ENCODE measurements at regions not wholly inside any gene's neighbourhood (a gene's known extent, or its start where the extent isn't known, plus 50 kb on each side); places are given as distances from the start of the nearest gene placed in this dataset.

DNA sequence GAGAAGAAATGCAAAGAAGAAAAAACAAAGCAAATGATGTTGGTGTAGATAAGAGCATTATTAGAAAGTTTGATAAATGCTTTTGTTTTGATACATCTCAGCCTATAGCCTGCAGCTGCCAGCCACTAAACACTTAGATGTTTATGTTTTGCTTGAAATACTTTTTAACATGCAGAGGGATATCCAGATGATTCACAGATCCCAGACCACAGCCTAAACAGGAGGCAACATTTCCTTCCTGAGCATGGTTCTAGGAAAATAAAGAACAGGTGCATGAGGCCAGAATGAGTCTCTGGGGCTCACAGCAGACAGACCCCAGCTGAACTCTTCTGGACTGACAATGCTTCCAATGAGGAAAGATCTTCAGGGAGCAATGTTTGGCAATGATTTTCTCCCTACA lies 103.7 kb upstream of the EEA1 start:
- H4K91ac ChIP-seq (replicated peaks; ENCODE audit: insufficient read length, low read length) = no peak overlapping the region
- H2BK15ac ChIP-seq (ENCODE audit: low read length) = no peak overlapping the region
- FAIRE-seq = no peak
- no peaks in the 10 kb centered on the region for H3K4me1 ChIP-seq (replicated peaks in 1 of 4; ENCODE audit: control insufficient read depth in 3 of 4, insufficient read depth in 4 of 4, low read length in 3 of 4)
- no peak overlapping the region for H3K9ac ChIP-seq (replicated peaks in 1 of 4; ENCODE audit: extremely low read depth in 1 of 4, low read depth in 3 of 4, low read length in 3 of 4)
- no peak overlapping the region for H2AK5ac ChIP-seq (ENCODE audit: low read depth, low read length)
- no peak overlapping the region for H2BK20ac ChIP-seq (ENCODE audit: low read length)
- no peak overlapping the region for H3K14ac ChIP-seq (ENCODE audit: insufficient read length)
- no peaks in the 10 kb centered on the region for H3K79me1 ChIP-seq (ENCODE audit: low read depth, low read length)
- H4K8ac ChIP-seq (ENCODE audit: extremely low read depth, insufficient read depth, low read length) = no peak overlapping the region
- H4K5ac ChIP-seq (ENCODE audit: insufficient read length, low read depth, low read length) = no peak overlapping the region
- H4K20me1 ChIP-seq (replicated peaks in 1 of 2; ENCODE audit: control insufficient read depth in 1 of 2, insufficient read depth in 2 of 2, low read length in 2 of 2) = no peaks in the 10 kb centered on the region
- no peak overlapping the region for H3K56ac ChIP-seq (replicated peaks; ENCODE audit: insufficient read length, low read depth, low read length)
- H3K23me2 ChIP-seq (ENCODE audit: low read depth, low read length) = no peaks in the 10 kb centered on the region
- no peaks in the 10 kb centered on the region for H3K36me3 ChIP-seq (ENCODE audit: control insufficient read depth in 2 of 4, insufficient read depth in 4 of 4, low read length in 3 of 4)
- H3K79me2 ChIP-seq (ENCODE audit: control insufficient read depth in 1 of 2, insufficient read depth in 2 of 2, low read length in 2 of 2) = no peaks in the 10 kb centered on the region
- H3K4me2 ChIP-seq (ENCODE audit: insufficient read depth in 1 of 2, low read depth in 2 of 2, low read length in 2 of 2) = no peak overlapping the region
- H3K27me3 ChIP-seq (replicated peaks in 1 of 4; ENCODE audit: control insufficient read depth in 3 of 4, extremely low read depth in 1 of 4, insufficient read depth in 3 of 4, low read length in 3 of 4) = peaks cover 0 to 1% (median 0%) of the 10 kb centered on the region in 4 experiments; a peak in 1 of 7 replicates
- DNase-seq (ENCODE audit: low read depth in 1 of 2, low spot score in 2 of 2) = no peak
- H3K27ac ChIP-seq (ENCODE audit: low read depth, low read length) = no peak overlapping the region
- ChIA-PET CTCF (ENCODE audit: partially characterized antibody) (interaction anchor here (0.6 to 1.2 kb wide), 2 partner anchors 64 to 65 kb away, joined by 3 to 4 read pairs; no protein-coding TSS in a partner anchor), POLR2A (ENCODE audit: partially characterized antibody) (no interaction called here)
- no peak overlapping the region for H3K4ac ChIP-seq (replicated peaks; ENCODE audit: insufficient read length, low read depth, low read length)
- TF ChIP-seq, protein P1, sequence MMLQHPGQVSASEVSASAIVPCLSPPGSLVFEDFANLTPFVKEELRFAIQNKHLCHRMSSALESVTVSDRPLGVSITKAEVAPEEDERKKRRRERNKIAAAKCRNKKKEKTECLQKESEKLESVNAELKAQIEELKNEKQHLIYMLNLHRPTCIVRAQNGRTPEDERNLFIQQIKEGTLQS (IDR thresholded peaks at IDR 0.05; ENCODE audit: insufficient read depth, low read depth, low read length) = no peak
- TF ChIP-seq HDAC2 (IDR thresholded peaks at IDR 0.05; ENCODE audit: borderline replicate concordance in 1 of 2, low read depth in 2 of 2, low read length in 2 of 2) (no peak), EGR1 (IDR thresholded peaks at IDR 0.05; ENCODE audit: borderline replicate concordance, low read depth, low read length) (no peak), RFX5 (IDR thresholded peaks at IDR 0.05; ENCODE audit: borderline replicate concordance, low read depth, low read length) (no peak), PHF8 (conservative IDR thresholded peaks at IDR 0.05; ENCODE audit: low read depth, low read length) (no peak), SP1 (IDR thresholded peaks at IDR 0.05; ENCODE audit: low read depth, low read length) (no peak), BCL11A (IDR thresholded peaks at IDR 0.05; ENCODE audit: low read depth in 2 of 2, low read length in 2 of 2) (no peak), POU5F1 (IDR thresholded peaks at IDR 0.05; ENCODE audit: low read depth, low read length) (no peak), RAD21 (IDR thresholded peaks at IDR 0.05 in 1 of 2, conservative IDR thresholded peaks at IDR 0.05 in 1 of 2; ENCODE audit: low read depth in 2 of 2, low read length in 2 of 2) (no peak), NANOG (IDR thresholded peaks at IDR 0.05; ENCODE audit: insufficient read depth, low read depth, low read length, poor library complexity, severe bottlenecking) (no peak), CBX8 (IDR thresholded peaks at IDR 0.05; ENCODE audit: borderline replicate concordance, low read depth, low read length) (no peak), GTF2F1 (IDR thresholded peaks at IDR 0.05; ENCODE audit: borderline replicate concordance, low read depth, low read length) (no peak), JUND (IDR thresholded peaks at IDR 0.05; ENCODE audit: low read length) (no peak), SRF (IDR thresholded peaks at IDR 0.05; ENCODE audit: low read depth, low read length) (no peak)
- H2BK5ac ChIP-seq (ENCODE audit: low read depth, low read length) = no peak overlapping the region
- H3K9me3 ChIP-seq (ENCODE audit: insufficient read depth in 2 of 2, low read depth in 1 of 2, low read length in 1 of 2) = no peaks in the 10 kb centered on the region
- no peak overlapping the region for H3K18ac ChIP-seq (ENCODE audit: extremely low read depth, low read length)
- no peak overlapping the region for H3K4me3 ChIP-seq (ENCODE audit: extremely low read depth in 1 of 4, insufficient read depth in 2 of 4, low read depth in 3 of 4, low read length in 4 of 4)
- no peak overlapping the region for H2AFZ ChIP-seq (ENCODE audit: low read length)
- no peak overlapping the region for H2BK12ac ChIP-seq (ENCODE audit: low read depth, low read length)
- no peak overlapping the region for H2BK120ac ChIP-seq (replicated peaks; ENCODE audit: low read depth, low read length)
- no peak overlapping the region for H3K23ac ChIP-seq (ENCODE audit: insufficient read length)

Measured in H1 (cell line).